Fibroblast of lung (primary cell): ENCODE measurements at regions not wholly inside any gene's neighbourhood (a gene's known extent, or its start where the extent isn't known, plus 50 kb on each side); places are given as distances from the start of the nearest gene placed in this dataset.

ENCODE experiments used
- DNase-seq, 2 donors: peaks; one replicate each; pipeline versions ENCODE4 v3.0.0 to v3.0.0-alpha.2; 2010; ENCODE audit warnings: low read depth in 2 of 2
- H2AFZ ChIP-seq: 2 replicates; pipeline ENCODE4 v1.5.1; 2012; ENCODE audit warnings: low read length, control low read depth, inconsistent platforms
- H3K27ac ChIP-seq: 2 replicates; pipeline ENCODE4 v1.5.1; 2011; ENCODE audit warnings: low read length, control low read depth; ENCODE audit not compliant: insufficient read depth
- H3K27me3 ChIP-seq: 2 replicates; pipeline ENCODE4 v1.5.1; 2011; ENCODE audit warnings: mild to moderate bottlenecking, low read length; ENCODE audit not compliant: control insufficient read depth, insufficient read depth
- H3K36me3 ChIP-seq: 2 replicates; pipeline ENCODE4 v1.5.1; 2011; ENCODE audit warnings: low read length; ENCODE audit not compliant: control insufficient read depth, insufficient read depth
- H3K4me1 ChIP-seq: 2 replicates; pipeline ENCODE4 v1.5.1; 2011; ENCODE audit warnings: low read length; ENCODE audit not compliant: control insufficient read depth, insufficient read depth; ENCODE audit errors: extremely low read depth
- H3K4me2 ChIP-seq: 2 replicates; pipeline ENCODE4 v1.5.1; 2011; ENCODE audit warnings: low read length, control low read depth; ENCODE audit not compliant: insufficient read depth; ENCODE audit errors: extremely low read depth
- H3K4me3 ChIP-seq, 4 experiments: fragments of 200-600 bp in 1 of 4; sonication (generic) in 1 of 4; replicated peaks in 1 of 4; 2 replicates each; pipeline ENCODE4 v1.5.1; 2011 to 2016; ENCODE audit warnings: low read length in 4 of 4, low read depth in 3 of 4, mild to moderate bottlenecking in 3 of 4, control low read depth in 2 of 4, inconsistent platforms in 1 of 4, mixed read lengths in 1 of 4; ENCODE audit not compliant: insufficient read depth in 1 of 4; ENCODE audit errors: control extremely low read depth in 1 of 4
- H3K79me2 ChIP-seq: 2 replicates; pipeline ENCODE4 v1.5.1; 2012; ENCODE audit warnings: mild to moderate bottlenecking, low read length, inconsistent platforms; ENCODE audit not compliant: control insufficient read depth, insufficient read depth
- H3K9ac ChIP-seq: 2 replicates; pipeline ENCODE4 v1.5.1; 2011; ENCODE audit warnings: mild to moderate bottlenecking, low read length, control low read depth; ENCODE audit not compliant: insufficient read depth
- H3K9me3 ChIP-seq: 2 replicates; pipeline ENCODE4 v1.5.1; 2012; ENCODE audit warnings: low read depth, low read length; ENCODE audit not compliant: control insufficient read depth, insufficient read depth
- H4K20me1 ChIP-seq: 2 replicates; pipeline ENCODE4 v1.5.1; 2011; ENCODE audit warnings: low read length; ENCODE audit not compliant: control insufficient read depth, insufficient read depth; ENCODE audit errors: extremely low read depth
- CTCF ChIP-seq, 2 donors: IDR thresholded peaks in 1 of 2; conservative IDR thresholded peaks in 1 of 2; 1 replicate in 1 of 2; 2 replicates in 1 of 2; pipeline ENCODE4 v1.5.1; 2011 to 2012; ENCODE audit warnings: low read length in 2 of 2, control low read depth in 1 of 2, inconsistent platforms in 1 of 2, low read depth in 1 of 2, mild to moderate bottlenecking in 1 of 2
- EZH2 ChIP-seq: IDR thresholded peaks from 2 replicates; pipeline ENCODE4 v1.5.1; 2012; ENCODE audit warnings: low read length, control low read depth, mild to moderate bottlenecking; ENCODE audit errors: missing control alignments

GRCh38 chr3:66910266-66911055, 87.6 kb upstream of the KBTBD8 start:
- H3K9ac ChIP-seq: no peak overlapping the region
- H3K4me3 ChIP-seq: no peak overlapping the region
- no peak for TF ChIP-seq CTCF (conservative IDR thresholded peaks at IDR 0.05 in 1 of 2, IDR thresholded peaks at IDR 0.05 in 1 of 2; ENCODE audit: low read depth in 1 of 2, low read length in 2 of 2)
- TF ChIP-seq EZH2: no peak
- no peaks in the 10 kb centered on the region for H3K9me3 ChIP-seq
- H3K27ac ChIP-seq: no peak overlapping the region
- H3K4me1 ChIP-seq: no peaks in the 10 kb centered on the region
- no peaks in the 10 kb centered on the region for H4K20me1 ChIP-seq
- no peaks in the 10 kb centered on the region for H3K79me2 ChIP-seq
- no peaks in the 10 kb centered on the region for H3K36me3 ChIP-seq
- no peak overlapping the region for H2AFZ ChIP-seq
- no peak overlapping the region for H3K4me2 ChIP-seq
- no peak for DNase-seq
- H3K27me3 ChIP-seq: no peaks in the 10 kb centered on the region

GRCh38 chr3:66912306-66912705, 85.8 kb upstream of the KBTBD8 start:
- Histone ChIP-seq H3K27me3 (no peaks in the 10 kb centered on the region), H3K36me3 (no peaks in the 10 kb centered on the region), H3K9ac (no peak overlapping the region), H3K27ac (no peak overlapping the region), H3K4me3 (no peak overlapping the region), H3K9me3 (no peaks in the 10 kb centered on the region), H3K4me1 (no peaks in the 10 kb centered on the region), H3K79me2 (no peaks in the 10 kb centered on the region), H3K4me2 (no peak overlapping the region), H2AFZ (no peak overlapping the region), H4K20me1 (no peaks in the 10 kb centered on the region)
- TF ChIP-seq CTCF (conservative IDR thresholded peaks at IDR 0.05 in 1 of 2, IDR thresholded peaks at IDR 0.05 in 1 of 2; ENCODE audit: low read depth in 1 of 2, low read length in 2 of 2) (no peak), EZH2 (no peak)
- DNase-seq: no peak

GRCh38 chr3:66922058-66922457, 76.0 kb upstream of the KBTBD8 start:
- no peak for DNase-seq
- H3K27ac ChIP-seq: no peak overlapping the region
- no peaks in the 10 kb centered on the region for H3K79me2 ChIP-seq
- H3K9ac ChIP-seq: no peak overlapping the region
- H3K4me3 ChIP-seq: no peak overlapping the region
- no peaks in the 10 kb centered on the region for H3K27me3 ChIP-seq
- no peak for TF ChIP-seq CTCF (conservative IDR thresholded peaks at IDR 0.05 in 1 of 2, IDR thresholded peaks at IDR 0.05 in 1 of 2; ENCODE audit: low read depth in 1 of 2, low read length in 2 of 2)
- no peak for TF ChIP-seq EZH2
- H3K36me3 ChIP-seq: no peaks in the 10 kb centered on the region
- H3K4me1 ChIP-seq: no peaks in the 10 kb centered on the region
- no peaks in the 10 kb centered on the region for H4K20me1 ChIP-seq
- no peaks in the 10 kb centered on the region for H3K9me3 ChIP-seq
- no peak overlapping the region for H2AFZ ChIP-seq
- H3K4me2 ChIP-seq: no peak overlapping the region
